ENCODE measurements at regions not wholly inside any gene's neighbourhood (a gene's known extent, or its start where the extent isn't known, plus 50 kb on each side); places are given as distances from the start of the nearest gene placed in this dataset.
A peak's percentile ranks its signal among the peaks of the same experiment; 100 is the strongest.

GRCh38 chr21:41631564-41632461 lies 123.9 kb upstream of the TMPRSS2 start:
- Histone ChIP-seq H3K27ac (ENCODE audit: low read depth, low read length) (peak overlapping the region; percentile 85), H3K79me2 (ENCODE audit: insufficient read depth, low read length) (no peaks in the 10 kb centered on the region), H4K20me1 (ENCODE audit: insufficient read depth, low read length) (no peaks in the 10 kb centered on the region), H3K4me1 (ENCODE audit: insufficient read depth, low read length) (peaks cover 35% of the 10 kb centered on the region), H3K4me3 (ENCODE audit: insufficient read depth, low read length) (no peak overlapping the region), H2AFZ (ENCODE audit: low read length) (no peak overlapping the region), H3K4me2 (ENCODE audit: insufficient read depth, low read length) (no peak overlapping the region), H3K9me3 (ENCODE audit: low read depth, low read length) (no peaks in the 10 kb centered on the region), H3K27me3 (ENCODE audit: insufficient read depth, low read length) (no peaks in the 10 kb centered on the region), H3K36me3 (ENCODE audit: insufficient read depth, low read length) (no peaks in the 10 kb centered on the region)
- no peak for TF ChIP-seq CTCF (IDR thresholded peaks at IDR 0.05; ENCODE audit: extremely low read depth, low read depth, low read length)
- peak; percentile 62 for DNase-seq (ENCODE audit: insufficient read length, low spot score, missing footprints)

- Histone ChIP-seq H3K9me3 (ENCODE audit: low read depth, low read length) (no peaks in the 10 kb centered on the region), H3K4me1 (ENCODE audit: insufficient read depth, low read length) (peaks cover 35% of the 10 kb centered on the region), H3K4me3 (ENCODE audit: insufficient read depth, low read length) (no peak overlapping the region), H3K27me3 (ENCODE audit: insufficient read depth, low read length) (no peaks in the 10 kb centered on the region), H3K36me3 (ENCODE audit: insufficient read depth, low read length) (no peaks in the 10 kb centered on the region), H4K20me1 (ENCODE audit: insufficient read depth, low read length) (no peaks in the 10 kb centered on the region), H2AFZ (ENCODE audit: low read length) (no peak overlapping the region), H3K4me2 (ENCODE audit: insufficient read depth, low read length) (peak overlapping the region; percentile 64), H3K79me2 (ENCODE audit: insufficient read depth, low read length) (no peaks in the 10 kb centered on the region), H3K27ac (ENCODE audit: low read depth, low read length) (peak overlapping the region; percentile 85)
- no peak for DNase-seq (ENCODE audit: insufficient read length, low spot score, missing footprints)
- TF ChIP-seq CTCF (IDR thresholded peaks at IDR 0.05; ENCODE audit: extremely low read depth, low read depth, low read length): no peak
These were observed 123.0 kb upstream of the TMPRSS2 start for GRCh38 chr21:41630917-41631316.

DNA sequence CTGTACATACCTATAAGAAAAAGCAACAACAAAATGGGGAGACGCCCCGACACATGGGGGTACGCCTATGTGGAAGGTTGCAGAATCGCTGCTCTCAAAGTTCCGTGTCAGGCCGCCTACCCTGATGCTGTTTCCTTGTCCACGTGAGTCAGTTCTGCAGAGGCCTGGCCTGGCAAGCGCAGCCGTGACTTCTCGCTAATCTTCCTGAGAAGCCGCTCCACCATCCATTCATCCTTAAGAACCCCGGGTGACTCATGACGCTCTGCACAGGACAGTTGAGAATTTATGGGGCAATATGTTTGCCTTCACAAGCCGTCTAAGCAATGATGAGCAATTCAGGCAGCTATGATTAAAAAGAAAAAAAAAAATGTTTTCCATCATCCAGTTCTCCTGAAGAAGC lies 122.3 kb upstream of the TMPRSS2 start:
- no peaks in the 10 kb centered on the region for H4K20me1 ChIP-seq (ENCODE audit: insufficient read depth, low read length)
- peak overlapping the region; percentile 64 for H3K4me2 ChIP-seq (ENCODE audit: insufficient read depth, low read length)
- H3K9me3 ChIP-seq (ENCODE audit: low read depth, low read length): no peaks in the 10 kb centered on the region
- peaks cover 35% of the 10 kb centered on the region for H3K4me1 ChIP-seq (ENCODE audit: insufficient read depth, low read length)
- peak overlapping the region; percentile 85 for H3K27ac ChIP-seq (ENCODE audit: low read depth, low read length)
- H2AFZ ChIP-seq (ENCODE audit: low read length): no peak overlapping the region
- TF ChIP-seq CTCF (IDR thresholded peaks at IDR 0.05; ENCODE audit: extremely low read depth, low read depth, low read length): no peak
- H3K27me3 ChIP-seq (ENCODE audit: insufficient read depth, low read length): no peaks in the 10 kb centered on the region
- no peaks in the 10 kb centered on the region for H3K79me2 ChIP-seq (ENCODE audit: insufficient read depth, low read length)
- no peak overlapping the region for H3K4me3 ChIP-seq (ENCODE audit: insufficient read depth, low read length)
- no peaks in the 10 kb centered on the region for H3K36me3 ChIP-seq (ENCODE audit: insufficient read depth, low read length)
- peak; percentile 97 for DNase-seq (ENCODE audit: insufficient read length, low spot score, missing footprints)

DNA sequence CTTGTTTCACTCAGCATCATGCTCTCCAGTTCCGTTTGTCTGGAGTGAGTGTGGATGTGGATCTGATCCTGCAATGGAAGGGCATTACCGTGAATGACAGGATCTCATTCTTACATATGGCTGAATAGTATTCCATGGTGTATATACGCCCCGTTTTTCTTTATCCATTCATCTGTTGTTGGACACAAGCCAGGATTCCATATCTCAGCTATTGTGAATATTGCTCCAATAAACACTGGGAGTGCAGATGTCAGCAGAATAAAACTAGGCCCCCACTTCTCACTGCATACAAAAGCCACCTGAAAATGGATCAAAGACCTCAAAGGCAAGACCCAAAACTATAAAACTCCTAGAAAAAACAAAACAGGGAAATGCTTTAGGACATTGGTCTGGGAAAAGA lies 120.3 kb upstream of the TMPRSS2 start:
- no peaks in the 10 kb centered on the region for H3K27me3 ChIP-seq (ENCODE audit: insufficient read depth, low read length)
- no peak for DNase-seq (ENCODE audit: insufficient read length, low spot score, missing footprints)
- no peak overlapping the region for H2AFZ ChIP-seq (ENCODE audit: low read length)
- H3K27ac ChIP-seq (ENCODE audit: low read depth, low read length): no peak overlapping the region
- no peaks in the 10 kb centered on the region for H3K9me3 ChIP-seq (ENCODE audit: low read depth, low read length)
- H3K4me3 ChIP-seq (ENCODE audit: insufficient read depth, low read length): no peak overlapping the region
- H3K36me3 ChIP-seq (ENCODE audit: insufficient read depth, low read length): no peaks in the 10 kb centered on the region
- H4K20me1 ChIP-seq (ENCODE audit: insufficient read depth, low read length): no peaks in the 10 kb centered on the region
- H3K4me1 ChIP-seq (ENCODE audit: insufficient read depth, low read length): peaks cover 24% of the 10 kb centered on the region
- H3K4me2 ChIP-seq (ENCODE audit: insufficient read depth, low read length): no peak overlapping the region
- no peak for TF ChIP-seq CTCF (IDR thresholded peaks at IDR 0.05; ENCODE audit: extremely low read depth, low read depth, low read length)
- no peaks in the 10 kb centered on the region for H3K79me2 ChIP-seq (ENCODE audit: insufficient read depth, low read length)
